SK-N-SH (cell line): ENCODE measurements at regions not wholly inside any gene's neighbourhood (a gene's known extent, or its start where the extent isn't known, plus 50 kb on each side); places are given as distances from the start of the nearest gene placed in this dataset.

ENCODE experiments used
- CTCF ChIA-PET: fragments of 300-600, 350-600 bp; formaldehyde crosslinking; extraction: SDS; loops from one replicate; lab custom pipeline; 2021; lab: Yijun Ruan, JAX
- POLR2A ChIA-PET: fragments of 350-600 bp; sonication (Branson Sonifier 250); formaldehyde crosslinking; extraction: SDS; loops from one replicate; lab custom pipeline; 2020; ENCODE audit warnings: antibody characterized with exemption, inconsistent platforms; lab: Yijun Ruan, JAX
- DNase-seq: peaks from one replicate; pipeline ENCODE4 v3.0.0; 2012
- H2AFZ ChIP-seq: fragments of 200-600 bp; sonication (generic); 2 replicates; pipeline ENCODE4 v1.8.1; 2016; ENCODE audit warnings: antibody characterized with exemption, mild to moderate bottlenecking, low read depth
- H3F3A ChIP-seq: fragments of 200-600 bp; sonication (generic); replicated peaks from 2 replicates; pipeline ENCODE3; 2016; ENCODE audit warnings: antibody characterized with exemption, mild to moderate bottlenecking; ENCODE audit not compliant: insufficient read depth
- H3K27ac ChIP-seq, 2 experiments: fragments of 200-500 bp in 1 of 2; fragments of 200-600 bp in 1 of 2; sonication (Bioruptor generic) in 1 of 2; sonication (generic), shearing (Covaris generic) in 1 of 2; 2 replicates each; pipeline versions ENCODE4 v1.5.1 to v1.6.1; 2014 to 2016; ENCODE audit warnings: low read depth in 2 of 2, inconsistent platforms in 1 of 2, low read length in 1 of 2, mild to moderate bottlenecking in 1 of 2, mixed read lengths in 1 of 2
- H3K27me3 ChIP-seq: fragments of 200-600 bp; sonication (generic), shearing (Covaris generic); 2 replicates; pipeline ENCODE4 v1.6.1; 2016; ENCODE audit warnings: mixed run types; ENCODE audit not compliant: insufficient read depth
- H3K36me3 ChIP-seq, 2 experiments: fragments of 200-500 bp in 1 of 2; fragments of 200-600 bp in 1 of 2; sonication (Bioruptor generic) in 1 of 2; sonication (generic) in 1 of 2; replicated peaks in 1 of 2; 2 replicates each; pipeline versions ENCODE3 to v1.5.1; 2014 to 2016; ENCODE audit warnings: low read length in 1 of 2, mild to moderate bottlenecking in 1 of 2; ENCODE audit not compliant: insufficient read depth in 2 of 2, control insufficient read depth in 1 of 2
- H3K4me1 ChIP-seq, 2 experiments: fragments of 200-500 bp in 1 of 2; fragments of 200-600 bp in 1 of 2; sonication (Bioruptor generic) in 1 of 2; sonication (generic), shearing (Covaris generic) in 1 of 2; 2 replicates each; pipeline versions ENCODE4 v1.5.1 to v1.6.1; 2014 to 2016; ENCODE audit warnings: low read depth in 1 of 2, low read length in 1 of 2, mixed run types in 1 of 2; ENCODE audit not compliant: insufficient read depth in 2 of 2, control insufficient read depth in 1 of 2
- H3K4me2 ChIP-seq: fragments of 200-600 bp; sonication (generic), shearing (Covaris generic); 2 replicates; pipeline ENCODE4 v1.6.1; 2017; ENCODE audit warnings: mixed run types
- H3K4me3 ChIP-seq, 2 experiments: fragments of 200-500 bp in 1 of 2; fragments of 200-600 bp in 1 of 2; sonication (Bioruptor generic) in 1 of 2; sonication (generic), shearing (Covaris generic) in 1 of 2; 2 replicates each; pipeline versions ENCODE4 v1.5.1 to v1.8.1; 2014 to 2016; ENCODE audit warnings: low read depth in 2 of 2, inconsistent platforms in 1 of 2, low read length in 1 of 2, mild to moderate bottlenecking in 1 of 2, mixed read lengths in 1 of 2, moderate library complexity in 1 of 2
- H3K79me2 ChIP-seq: fragments of 200-600 bp; sonication (generic); 2 replicates; pipeline ENCODE4 v1.8.1; 2017; ENCODE audit warnings: mild to moderate bottlenecking; ENCODE audit not compliant: insufficient read depth
- H3K9ac ChIP-seq: fragments of 200-600 bp; sonication (generic); 2 replicates; pipeline ENCODE4 v1.6.1; 2017; ENCODE audit warnings: mixed run types
- H3K9me2 ChIP-seq: fragments of 200-600 bp; sonication (generic); 2 replicates; pipeline ENCODE4 v1.6.1; 2017; ENCODE audit warnings: mixed run types
- H3K9me3 ChIP-seq: fragments of 200-600 bp; sonication (generic); 2 replicates; pipeline ENCODE4 v1.6.1; 2017; ENCODE audit warnings: mixed run types, mild to moderate bottlenecking, moderate library complexity
- H4K20me1 ChIP-seq: fragments of 200-600 bp; sonication (generic); 2 replicates; pipeline ENCODE4 v1.6.1; 2017; ENCODE audit warnings: mild to moderate bottlenecking, mixed run types; ENCODE audit not compliant: insufficient read depth
- CHD2 ChIP-seq: fragments of 150-350 bp; IDR thresholded peaks from 2 replicates; pipeline ENCODE4 v1.6.1; 2018; ENCODE audit warnings: low read length; ENCODE audit not compliant: partially characterized antibody
- CTCF ChIP-seq: fragments of 200-600 bp; sonication (generic); IDR thresholded peaks from 2 replicates; pipeline ENCODE4 v1.6.1; 2017; ENCODE audit warnings: antibody characterized with exemption, mild to moderate bottlenecking, moderate library complexity
- ELF1 ChIP-seq: IDR thresholded peaks from 2 replicates; pipeline ENCODE4 v1.4.0; 2012
- EP300 ChIP-seq, 2 experiments: IDR thresholded peaks; 2 replicates each; pipeline versions ENCODE4 v1.4.0 to v1.6.1; 2012; ENCODE audit warnings: borderline replicate concordance in 1 of 2, low read depth in 1 of 2, low read length in 1 of 2
- EZH2phosphoT487 ChIP-seq: fragments of 200-600 bp; sonication (generic); IDR thresholded peaks from 2 replicates; pipeline ENCODE4 v1.6.1; 2017; ENCODE audit warnings: low read depth, mixed run types, mild to moderate bottlenecking, antibody characterized with exemption, moderate library complexity, borderline replicate concordance
- FOXJ3 ChIP-seq: sonication (generic); formaldehyde crosslinking; IDR thresholded peaks from 2 replicates; pipeline ENCODE4 v1.5.1; 2020; ENCODE audit warnings: mild to moderate bottlenecking, missing genetic modification reagents
- FOXM1 ChIP-seq: IDR thresholded peaks from 2 replicates; pipeline ENCODE4 v1.4.0; 2012; ENCODE audit warnings: low read depth, mild to moderate bottlenecking
- GABPA ChIP-seq: IDR thresholded peaks from 2 replicates; pipeline ENCODE4 v1.4.0; 2012; ENCODE audit warnings: low read depth, mild to moderate bottlenecking
- GATA2 ChIP-seq: sonication (generic); formaldehyde crosslinking; IDR thresholded peaks from 2 replicates; pipeline ENCODE4 v1.5.0; 2020; ENCODE audit warnings: mild to moderate bottlenecking, missing genetic modification reagents
- IRF3 ChIP-seq: fragments of 150-350 bp; IDR thresholded peaks from 2 replicates; pipeline ENCODE4 v1.6.1; 2016; ENCODE audit warnings: mild to moderate bottlenecking, low read depth, low read length
- JUND ChIP-seq: IDR thresholded peaks from 2 replicates; pipeline ENCODE4 v1.4.0; 2012
- MAX ChIP-seq: IDR thresholded peaks from 2 replicates; pipeline ENCODE4 v1.4.0; 2012; ENCODE audit warnings: low read depth
- NFIC ChIP-seq: IDR thresholded peaks from 2 replicates; pipeline ENCODE4 v1.4.0; 2012; ENCODE audit warnings: borderline replicate concordance
- NRF1 ChIP-seq: IDR thresholded peaks from 2 replicates; pipeline ENCODE4 v1.6.1; 2012; ENCODE audit warnings: low read depth, mild to moderate bottlenecking, low read length
- POLR2AphosphoS5 ChIP-seq: IDR thresholded peaks from 2 replicates; pipeline ENCODE4 v1.6.1; 2012; ENCODE audit warnings: low read depth, low read length
- RAD21 ChIP-seq: IDR thresholded peaks from 2 replicates; pipeline ENCODE4 v1.6.1; 2012; ENCODE audit warnings: mild to moderate bottlenecking, low read length
- RCOR1 ChIP-seq: fragments of 150-350 bp; IDR thresholded peaks from 2 replicates; pipeline ENCODE4 v1.6.1; 2017; ENCODE audit warnings: antibody characterized with exemption, low read length
- RXRA ChIP-seq: IDR thresholded peaks from 2 replicates; pipeline ENCODE4 v1.4.0; 2012; ENCODE audit warnings: low read depth, mild to moderate bottlenecking, borderline replicate concordance
- SMC3 ChIP-seq: IDR thresholded peaks from 2 replicates; pipeline ENCODE4 v1.6.1; 2012; ENCODE audit warnings: low read depth, low read length, improper control_type of control experiment
- TCF12 ChIP-seq: IDR thresholded peaks from 2 replicates; pipeline ENCODE4 v1.4.0; 2012
- TEAD4 ChIP-seq: IDR thresholded peaks from 2 replicates; pipeline ENCODE4 v1.4.0; 2012; ENCODE audit warnings: mild to moderate bottlenecking, borderline replicate concordance; ENCODE audit not compliant: insufficient read depth
- USF1 ChIP-seq: IDR thresholded peaks from 2 replicates; pipeline ENCODE4 v1.4.0; 2012; ENCODE audit warnings: low read depth, borderline replicate concordance
- WGBS: methylation state at CpG from one replicate; pipeline ENCODE4 v1.1.6; 2017; ENCODE audit warnings: low lambda C conversion rate; 5-methylcytosine and 5-hydroxymethylcytosine counted together

- no peaks in the 10 kb centered on the region for H3K9me2 ChIP-seq
- POLR2A ChIA-PET = no interaction called here
- no peak overlapping the region for H3K4me2 ChIP-seq
- H3K4me3 ChIP-seq = no peak overlapping the region
- no peak for TF ChIP-seq ELF1
- TF ChIP-seq GABPA = no peak
- no peak for TF ChIP-seq JUND
- TF ChIP-seq RXRA = no peak
- no peak for TF ChIP-seq CTCF
- TF ChIP-seq IRF3 = no peak
- TF ChIP-seq CHD2 = no peak
- TF ChIP-seq NRF1 = no peak
- TF ChIP-seq TCF12 = no peak
- TF ChIP-seq RCOR1 = no peak
- TF ChIP-seq RAD21 = no peak
- no peak for TF ChIP-seq POLR2AphosphoS5
- no peak for TF ChIP-seq SMC3
- no peak for TF ChIP-seq TEAD4
- H3F3A ChIP-seq = peaks cover 5% of the 10 kb centered on the region
- no peak overlapping the region for H2AFZ ChIP-seq
- no peaks in the 10 kb centered on the region for H3K79me2 ChIP-seq
- H3K4me1 ChIP-seq = peaks cover 3 to 11% of the 10 kb centered on the region in 2 experiments; a peak in 3 of 4 replicates
- CTCF ChIA-PET = interaction anchor here (0.6 to 1.9 kb wide), 3 partner anchors 10 to 586 kb away, joined by 3 to 13 read pairs (median 3); no protein-coding TSS in a partner anchor
- H3K27ac ChIP-seq = no peak overlapping the region
- WGBS = 98% methylated on average over 3 of the region's 3 CpGs
- H3K9ac ChIP-seq = no peak overlapping the region
- H3K36me3 ChIP-seq = no peaks in the 10 kb centered on the region
- no peaks in the 10 kb centered on the region for H3K9me3 ChIP-seq
- no peaks in the 10 kb centered on the region for H4K20me1 ChIP-seq
- no peak for DNase-seq
- no peaks in the 10 kb centered on the region for H3K27me3 ChIP-seq
These were observed 84.2 kb upstream of the KCNMA1 start for GRCh38 chr10:77721815-77722214.

GRCh38 chr10:77718957-77719356 lies 81.3 kb upstream of the KCNMA1 start:
- Histone ChIP-seq H2AFZ (no peak overlapping the region), H3K27me3 (no peaks in the 10 kb centered on the region)
- CTCF ChIA-PET = interaction anchor here (0.8 to 2.0 kb wide), 8 partner anchors 8 to 92 kb away, joined by 3 to 9 read pairs (median 4); no protein-coding TSS in a partner anchor
- TF ChIP-seq JUND = no peak
- TF ChIP-seq EP300 (IDR thresholded peaks at IDR 0.05; ENCODE audit: borderline replicate concordance in 1 of 2, low read depth in 1 of 2, low read length in 1 of 2) = peak in 1 of 2 experiments; percentile 68; a peak in 3 of 4 replicates
- TF ChIP-seq FOXJ3 (CRISPR knock-in tag) = no peak
- TF ChIP-seq FOXM1 = no peak
- TF ChIP-seq GABPA = no peak
- peak; percentile 64 for TF ChIP-seq TCF12
- TF ChIP-seq USF1 = no peak
- TF ChIP-seq RCOR1 = 0 out of 2 replicates have a peak, but pooled peaks have one; percentile 40
- TF ChIP-seq RAD21 = no peak
- TF ChIP-seq EZH2phosphoT487 = no peak
- TF ChIP-seq GATA2 = peak; percentile 25; the same call in 1 of the 2 replicates
- no peak for TF ChIP-seq NFIC
- no peak for TF ChIP-seq MAX
- TF ChIP-seq POLR2AphosphoS5 = 0 out of 2 replicates have a peak, but pooled peaks have one; percentile 21
- TF ChIP-seq, all 33 proteins: peak for 5
- Histone ChIP-seq H3K27ac (peak overlapping the region in 1 of 2 experiments; percentile 68; a peak in 2 of 4 replicates), H3K36me3 (no peaks in the 10 kb centered on the region), H4K20me1 (no peaks in the 10 kb centered on the region), H3K4me2 (no peak overlapping the region), H3K4me3 (no peak overlapping the region), H3K9me3 (no peaks in the 10 kb centered on the region), H3K9me2 (no peaks in the 10 kb centered on the region), H3F3A (peaks cover 5% of the 10 kb centered on the region), H3K79me2 (no peaks in the 10 kb centered on the region), H3K4me1 (peaks cover 8 to 15% of the 10 kb centered on the region in 2 experiments; a peak in 3 of 4 replicates), H3K9ac (no peak overlapping the region)
- no peak for DNase-seq
- POLR2A ChIA-PET = no interaction called here
- WGBS = 15% methylated on average over 2 of the region's 2 CpGs
